A549 (cell line): ENCODE measurements at regions not wholly inside any gene's neighbourhood (a gene's known extent, or its start where the extent isn't known, plus 50 kb on each side); places are given as distances from the start of the nearest gene placed in this dataset.

Experiments used
- ATAC-seq, 2 experiments: fragments of 200-7000 bp in 1 of 2; fragments of >200 bp in 1 of 2; cut with Nextera tagmentation in 1 of 2; cut with Tn5 transposase in 1 of 2; 3 replicates each; pipeline versions ENCODE4 v1.8.0 to v1.9.1; 2018 to 2020; ENCODE audit warnings: mild to moderate bottlenecking in 1 of 2, moderate library complexity in 1 of 2
- CTCF ChIA-PET: fragments of 300-600 bp; sonication (Branson Sonifier 250); formaldehyde crosslinking; extraction: SDS; loops from one replicate; lab custom pipeline; 2021; ENCODE audit warnings: antibody characterized with exemption, inconsistent platforms; lab: Yijun Ruan, JAX
- POLR2A ChIA-PET: fragments of 350-600 bp; formaldehyde crosslinking; extraction: SDS; loops from one replicate; lab custom pipeline; 2021; ENCODE audit warnings: antibody characterized with exemption, inconsistent platforms; lab: Yijun Ruan, JAX
- DNase-seq, 2 experiments: peaks; one replicate each; pipeline versions ENCODE4 v3.0.0 to v3.0.0-alpha.2; 2011 to 2016; ENCODE audit warnings: low read depth in 1 of 2, low spot score in 1 of 2
- FAIRE-seq: peaks from 2 replicates; lab custom pipeline; 2011; peaks lifted over from hg19 to GRCh38; lab: Jason Lieb, UNC
- H3K27ac ChIP-seq, 2 experiments: fragments of >200 bp; sonication (Bioruptor Twin); formaldehyde crosslinking; 3 replicates each; pipeline ENCODE4 v1.5.1; 2016 to 2017
- H3K4me1 ChIP-seq: fragments of >200 bp; sonication (Bioruptor Twin); formaldehyde crosslinking; 3 replicates; pipeline ENCODE4 v1.6.1; 2016
- H3K4me2 ChIP-seq: fragments of >200 bp; sonication (Bioruptor Twin); formaldehyde crosslinking; 3 replicates; pipeline ENCODE4 v1.6.1; 2016
- H3K4me3 ChIP-seq: fragments of >200 bp; sonication (Bioruptor Twin); formaldehyde crosslinking; 3 replicates; pipeline ENCODE4 v1.5.1; 2016
- H3K9me3 ChIP-seq: fragments of >200 bp; sonication (Bioruptor Twin); formaldehyde crosslinking; 3 replicates; pipeline ENCODE4 v1.6.1; 2016
- EHMT2 ChIP-seq: fragments of 200-600 bp; sonication (generic); IDR thresholded peaks from 2 replicates; pipeline ENCODE4 v1.6.1; 2016; ENCODE audit warnings: antibody characterized with exemption, low read depth, mild to moderate bottlenecking, moderate library complexity
- EP300 ChIP-seq, 2 experiments: fragments of >200 bp; sonication (Bioruptor Twin); formaldehyde crosslinking; IDR thresholded peaks; 2 replicates in 1 of 2; 3 replicates in 1 of 2; pipeline ENCODE4 v1.6.1; 2016 to 2017
- ESRRA ChIP-seq: fragments of 150-350 bp; IDR thresholded peaks from 2 replicates; pipeline ENCODE4 v1.6.1; 2014; ENCODE audit warnings: mild to moderate bottlenecking, low read length, borderline replicate concordance
- FOSB ChIP-seq: fragments of 250-450 bp; sonication (Bioruptor Pico); IDR thresholded peaks from 2 replicates; pipeline ENCODE4 v1.5.0; 2020; ENCODE audit warnings: mild to moderate bottlenecking, moderate library complexity
- GATA3 ChIP-seq: IDR thresholded peaks from 2 replicates; pipeline ENCODE4 v1.6.1; 2012; ENCODE audit warnings: borderline replicate concordance
- HDAC2 ChIP-seq: fragments of 200-600 bp; sonication (generic); IDR thresholded peaks from 2 replicates; pipeline ENCODE4 v1.6.1; 2016
- HOXA7 ChIP-seq: fragments of 250-450 bp; sonication (Bioruptor Pico); IDR thresholded peaks from 2 replicates; pipeline ENCODE4 v1.5.0; 2020; ENCODE audit warnings: mild to moderate bottlenecking, moderate library complexity
- MAFK ChIP-seq: fragments of 450-650 bp; IDR thresholded peaks from 2 replicates; pipeline ENCODE4 v1.6.1; 2014; ENCODE audit not compliant: partially characterized antibody
- MAZ ChIP-seq: fragments of 150-350 bp; IDR thresholded peaks from 2 replicates; pipeline ENCODE4 v1.6.1; 2014; ENCODE audit warnings: antibody characterized with exemption, low read depth, low read length, borderline replicate concordance
- RAD21 ChIP-seq, 2 experiments: fragments of >200 bp in 1 of 2; sonication (Bioruptor Twin) in 1 of 2; formaldehyde crosslinking in 1 of 2; IDR thresholded peaks in 1 of 2; conservative IDR thresholded peaks in 1 of 2; 2 replicates in 1 of 2; 3 replicates in 1 of 2; pipeline ENCODE4 v1.6.1; 2012 to 2018; ENCODE audit warnings: inconsistent platforms in 1 of 2
- SMC3 ChIP-seq: fragments of >200 bp; sonication (Bioruptor Twin); formaldehyde crosslinking; IDR thresholded peaks from 3 replicates; pipeline ENCODE4 v1.6.1; 2018; ENCODE audit warnings: inconsistent platforms
- ZFP36 ChIP-seq: fragments of 450-650 bp; IDR thresholded peaks from 2 replicates; pipeline ENCODE4 v1.6.1; 2014; ENCODE audit warnings: borderline replicate concordance; ENCODE audit not compliant: partially characterized antibody
- WGBS: methylation state at CpG from one replicate; pipeline ENCODE4 v1.1.6; 2017; ENCODE audit errors: missing lambda C conversion rate; 5-methylcytosine and 5-hydroxymethylcytosine counted together
- TF ChIP-seq, protein P1 (sequence below): fragments of >200 bp; sonication (Bioruptor Twin); formaldehyde crosslinking; IDR thresholded peaks from 2 replicates; pipeline ENCODE4 v1.6.1; 2016
- TF ChIP-seq, protein P2 (sequence below): fragments of 150-350 bp; IDR thresholded peaks from 2 replicates; pipeline ENCODE4 v1.6.1; 2014; ENCODE audit warnings: low read depth, mild to moderate bottlenecking, low read length
- TF ChIP-seq, protein P3 (sequence below): fragments of >200 bp; sonication (Bioruptor Twin); formaldehyde crosslinking; IDR thresholded peaks from 3 replicates; pipeline ENCODE4 v1.5.1; 2016

DNA sequence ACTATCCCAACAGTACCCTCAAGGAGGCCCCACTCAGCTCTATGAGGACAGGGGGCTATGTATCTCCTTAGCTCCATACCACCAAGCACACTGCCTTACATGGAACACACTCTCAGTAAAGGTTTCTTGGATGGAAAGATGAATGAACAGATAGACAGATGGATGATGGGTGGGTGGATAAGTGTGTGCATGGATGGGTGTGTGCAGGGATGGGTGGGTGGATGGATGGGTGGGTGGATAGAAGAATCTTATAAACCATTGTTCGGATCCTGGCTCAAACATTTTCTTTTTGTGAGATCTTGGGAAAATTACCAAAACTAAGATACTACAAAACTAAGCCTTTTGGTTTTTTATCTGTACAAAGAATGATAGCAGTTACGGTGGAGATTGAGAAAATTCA lies 111.0 kb upstream of the NFIA start:
- 74% methylated on average over 2 of the region's 2 CpGs for WGBS
- ChIA-PET POLR2A (interaction anchor here (0.6 kb wide), 1 partner anchor 1091 kb away, joined by 3 read pairs; no protein-coding TSS in a partner anchor), CTCF (interaction anchor here (1.4 to 1.7 kb wide), 2 partner anchors 8 to 79 kb away, joined by 3 to 4 read pairs; no protein-coding TSS in a partner anchor)
- FAIRE-seq (no peak), ATAC-seq (no peak), DNase-seq (no peak)
- H3K4me1 ChIP-seq, result peaks cover 10% of the 10 kb centered on the region; the same call in 2 of the 3 replicates
- no peak overlapping the region for H3K4me3 ChIP-seq
- H3K9me3 ChIP-seq, result no peaks in the 10 kb centered on the region; the same call in 2 of the 3 replicates
- no peak overlapping the region for H3K27ac ChIP-seq
- H3K4me2 ChIP-seq, result no peak overlapping the region
- TF ChIP-seq MAZ (no peak), MAFK (no peak), FOSB (CRISPR knock-in tag) (no peak), EP300 (IDR thresholded peaks at IDR 0.05) (no peak), ESRRA (no peak), EHMT2 (no peak), GATA3 (no peak), HDAC2 (no peak), HOXA7 (CRISPR knock-in tag) (no peak)
- TF ChIP-seq, protein P1, sequence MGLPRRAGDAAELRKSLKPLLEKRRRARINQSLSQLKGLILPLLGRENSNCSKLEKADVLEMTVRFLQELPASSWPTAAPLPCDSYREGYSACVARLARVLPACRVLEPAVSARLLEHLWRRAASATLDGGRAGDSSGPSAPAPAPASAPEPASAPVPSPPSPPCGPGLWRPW, result no peak
- TF ChIP-seq, protein P2, sequence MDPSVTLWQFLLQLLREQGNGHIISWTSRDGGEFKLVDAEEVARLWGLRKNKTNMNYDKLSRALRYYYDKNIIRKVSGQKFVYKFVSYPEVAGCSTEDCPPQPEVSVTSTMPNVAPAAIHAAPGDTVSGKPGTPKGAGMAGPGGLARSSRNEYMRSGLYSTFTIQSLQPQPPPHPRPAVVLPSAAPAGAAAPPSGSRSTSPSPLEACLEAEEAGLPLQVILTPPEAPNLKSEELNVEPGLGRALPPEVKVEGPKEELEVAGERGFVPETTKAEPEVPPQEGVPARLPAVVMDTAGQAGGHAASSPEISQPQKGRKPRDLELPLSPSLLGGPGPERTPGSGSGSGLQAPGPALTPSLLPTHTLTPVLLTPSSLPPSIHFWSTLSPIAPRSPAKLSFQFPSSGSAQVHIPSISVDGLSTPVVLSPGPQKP, result no peak

DNA sequence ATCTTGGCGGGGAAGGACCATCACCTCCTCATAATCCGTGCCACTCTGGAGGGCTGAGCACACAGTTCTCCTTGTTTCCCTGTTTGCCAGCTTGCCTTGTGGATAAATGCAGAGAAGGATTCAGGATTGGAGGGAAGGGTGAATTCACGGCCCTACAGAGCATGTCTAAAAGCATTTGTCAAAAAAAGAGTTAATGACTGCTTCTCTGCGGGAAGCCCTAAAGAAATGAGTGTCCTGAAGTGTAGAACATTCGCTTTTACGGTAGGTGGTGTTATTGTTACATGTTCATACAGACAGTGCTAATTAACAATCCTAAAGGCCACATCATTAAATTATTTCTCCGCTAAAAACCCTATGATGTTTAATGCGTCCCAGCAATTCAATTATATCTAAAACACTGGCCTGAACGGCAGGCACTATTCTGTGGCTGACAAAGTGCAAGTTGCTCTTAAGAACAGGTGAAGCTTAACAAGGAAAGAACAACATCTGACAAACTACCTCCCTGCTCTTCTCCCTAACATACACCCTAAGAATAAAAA lies 112.3 kb upstream of the NFIA start:
- Histone ChIP-seq H3K27ac (no peak overlapping the region), H3K4me2 (no peak overlapping the region), H3K4me3 (no peak overlapping the region), H3K4me1 (peaks cover 6% of the 10 kb centered on the region; the same call in 2 of the 3 replicates), H3K9me3 (peaks cover 5% of the 10 kb centered on the region; the same call in 2 of the 3 replicates)
- peak in 1 of 2 experiments; percentile 61; a peak in 2 of 6 replicates for ATAC-seq
- 38% methylated on average over 9 of the region's 9 CpGs for WGBS
- TF ChIP-seq MAZ (no peak), RAD21 (conservative IDR thresholded peaks at IDR 0.05 in 1 of 2, IDR thresholded peaks at IDR 0.05 in 1 of 2) (peak; percentile 55 to 58), SMC3 (peak; percentile 24; the same call in 1 of the 3 replicates)
- TF ChIP-seq, protein P3, sequence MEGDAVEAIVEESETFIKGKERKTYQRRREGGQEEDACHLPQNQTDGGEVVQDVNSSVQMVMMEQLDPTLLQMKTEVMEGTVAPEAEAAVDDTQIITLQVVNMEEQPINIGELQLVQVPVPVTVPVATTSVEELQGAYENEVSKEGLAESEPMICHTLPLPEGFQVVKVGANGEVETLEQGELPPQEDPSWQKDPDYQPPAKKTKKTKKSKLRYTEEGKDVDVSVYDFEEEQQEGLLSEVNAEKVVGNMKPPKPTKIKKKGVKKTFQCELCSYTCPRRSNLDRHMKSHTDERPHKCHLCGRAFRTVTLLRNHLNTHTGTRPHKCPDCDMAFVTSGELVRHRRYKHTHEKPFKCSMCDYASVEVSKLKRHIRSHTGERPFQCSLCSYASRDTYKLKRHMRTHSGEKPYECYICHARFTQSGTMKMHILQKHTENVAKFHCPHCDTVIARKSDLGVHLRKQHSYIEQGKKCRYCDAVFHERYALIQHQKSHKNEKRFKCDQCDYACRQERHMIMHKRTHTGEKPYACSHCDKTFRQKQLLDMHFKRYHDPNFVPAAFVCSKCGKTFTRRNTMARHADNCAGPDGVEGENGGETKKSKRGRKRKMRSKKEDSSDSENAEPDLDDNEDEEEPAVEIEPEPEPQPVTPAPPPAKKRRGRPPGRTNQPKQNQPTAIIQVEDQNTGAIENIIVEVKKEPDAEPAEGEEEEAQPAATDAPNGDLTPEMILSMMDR, result peak; percentile 37; the same call in 2 of the 3 replicates
- POLR2A ChIA-PET, result no interaction called here
- no peak for FAIRE-seq
- DNase-seq, result peak in 1 of 2 experiments; percentile 9
- CTCF ChIA-PET, result interaction anchor here (0.7 to 1.7 kb wide), 3 partner anchors 9 to 80 kb away, joined by 3 to 4 read pairs (median 3); no protein-coding TSS in a partner anchor

DNA sequence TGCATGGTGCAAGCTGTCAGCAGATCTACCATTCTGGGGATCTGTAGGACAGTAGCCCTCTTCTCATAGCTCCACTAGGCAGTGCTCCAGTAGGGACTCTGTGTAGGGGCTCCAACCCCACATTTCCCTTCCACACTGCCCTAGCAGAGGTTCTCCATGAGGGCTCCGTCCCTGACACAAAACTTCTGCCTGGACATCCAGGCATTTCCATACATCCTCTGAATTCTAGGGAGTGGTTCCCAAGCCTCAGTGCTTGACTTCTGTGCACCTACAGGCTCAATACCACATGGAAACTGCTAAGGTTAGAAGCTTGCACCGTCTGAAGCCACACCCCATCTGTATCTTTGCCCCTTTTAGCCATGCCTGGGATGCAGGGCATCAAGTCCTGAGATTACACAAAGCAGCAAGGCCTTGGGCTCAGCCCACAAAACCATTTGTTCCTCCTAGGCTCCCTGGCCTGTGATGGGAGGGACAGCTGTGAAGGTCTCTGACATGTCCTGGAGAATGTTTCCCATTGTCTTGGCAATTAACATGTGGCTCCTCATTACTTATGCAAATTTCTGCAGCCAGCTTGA lies 117.0 kb upstream of the NFIA start:
- Histone ChIP-seq H3K4me2 (no peak overlapping the region), H3K4me1 (no peaks in the 10 kb centered on the region), H3K27ac (no peak overlapping the region), H3K4me3 (no peak overlapping the region), H3K9me3 (peaks cover 7% of the 10 kb centered on the region; the same call in 2 of the 3 replicates)
- FAIRE-seq (no peak), DNase-seq (no peak), ATAC-seq (no peak)
- ChIA-PET POLR2A (no interaction called here), CTCF (interaction anchor here (1.6 kb wide), 1 partner anchor 13 kb away, joined by 3 read pairs; no protein-coding TSS in a partner anchor)
- 0% methylated on average over 2 of the region's 2 CpGs for WGBS
- peak; percentile 85 for TF ChIP-seq ZFP36
- TF ChIP-seq, protein P3, result no peak
